ENCODE measurements at regions not wholly inside any gene's neighbourhood (a gene's known extent, or its start where the extent isn't known, plus 50 kb on each side); places are given as distances from the start of the nearest gene placed in this dataset.

- H3K9me3 ChIP-seq: no peaks in the 10 kb centered on the region
- DNase-seq: peak; percentile 55 to 69
- no peak overlapping the region for H3K4me3 ChIP-seq
- H3K36me3 ChIP-seq: no peaks in the 10 kb centered on the region
- no peaks in the 10 kb centered on the region for H3K4me1 ChIP-seq
- TF ChIP-seq POLR2A (IDR thresholded peaks at IDR 0.05) (no peak), CTCF (IDR thresholded peaks at IDR 0.05) (no peak)
- H3K27me3 ChIP-seq: no peaks in the 10 kb centered on the region
- H3K27ac ChIP-seq: no peak overlapping the region
- intact Hi-C loops (cut with DNase I; ENCODE audit: low total_unique reads): no loop called here
These were observed 116.6 kb downstream of the KLF6 start for GRCh38 chr10:3668276-3668965.

GRCh38 chr10:3666525-3667302 lies 118.3 kb downstream of the KLF6 start:
- H3K4me3 ChIP-seq: no peak overlapping the region
- no peak overlapping the region for H3K27ac ChIP-seq
- no peaks in the 10 kb centered on the region for H3K36me3 ChIP-seq
- intact Hi-C loops (cut with DNase I; ENCODE audit: low total_unique reads): no loop called here
- H3K9me3 ChIP-seq: no peaks in the 10 kb centered on the region
- TF ChIP-seq POLR2A (IDR thresholded peaks at IDR 0.05) (no peak), CTCF (IDR thresholded peaks at IDR 0.05) (no peak)
- H3K4me1 ChIP-seq: no peaks in the 10 kb centered on the region
- H3K27me3 ChIP-seq: no peaks in the 10 kb centered on the region
- no peak for DNase-seq

- Histone ChIP-seq H3K9me3 (no peaks in the 10 kb centered on the region), H3K36me3 (no peaks in the 10 kb centered on the region), H3K4me3 (no peak overlapping the region), H3K27ac (no peak overlapping the region), H3K27me3 (no peaks in the 10 kb centered on the region), H3K4me1 (no peaks in the 10 kb centered on the region)
- no peak for DNase-seq
- TF ChIP-seq CTCF (IDR thresholded peaks at IDR 0.05): no peak
- TF ChIP-seq POLR2A (IDR thresholded peaks at IDR 0.05): no peak
- intact Hi-C loops (cut with DNase I; ENCODE audit: low total_unique reads): no loop called here
These were observed 119.6 kb downstream of the KLF6 start for GRCh38 chr10:3665316-3665908.

- intact Hi-C loops (cut with DNase I; ENCODE audit: low total_unique reads): no loop called here
- no peak overlapping the region for H3K4me3 ChIP-seq
- H3K27me3 ChIP-seq: no peaks in the 10 kb centered on the region
- H3K36me3 ChIP-seq: no peaks in the 10 kb centered on the region
- H3K27ac ChIP-seq: no peak overlapping the region
- H3K4me1 ChIP-seq: no peaks in the 10 kb centered on the region
- DNase-seq: no peak
- H3K9me3 ChIP-seq: no peaks in the 10 kb centered on the region
- TF ChIP-seq CTCF (IDR thresholded peaks at IDR 0.05) (no peak), POLR2A (IDR thresholded peaks at IDR 0.05) (no peak)
These were observed 122.2 kb downstream of the KLF6 start for GRCh38 chr10:3662775-3663174.

- no peak for DNase-seq
- Histone ChIP-seq H3K4me3 (no peak overlapping the region), H3K4me1 (no peaks in the 10 kb centered on the region), H3K36me3 (no peaks in the 10 kb centered on the region), H3K27me3 (no peaks in the 10 kb centered on the region), H3K9me3 (no peaks in the 10 kb centered on the region), H3K27ac (no peak overlapping the region)
- TF ChIP-seq CTCF (IDR thresholded peaks at IDR 0.05) (no peak), POLR2A (IDR thresholded peaks at IDR 0.05) (no peak)
- intact Hi-C loops (cut with DNase I; ENCODE audit: low total_unique reads): no loop called here
These were observed 123.7 kb downstream of the KLF6 start for GRCh38 chr10:3661271-3661670.
